NCI-H1048 (cell line): ENCODE measurements at regions not wholly inside any gene's neighbourhood (a gene's known extent, or its start where the extent isn't known, plus 50 kb on each side); places are given as distances from the start of the nearest gene placed in this dataset.

Experiments used
- DNase-seq: peaks from one replicate; lab custom pipeline; 2025; lab: John Stamatoyannopoulos, UW

- DNase-seq: no peak
These were observed 106.2 kb downstream of the SMIM20 start for GRCh38 chr4:26020083-26020668.

GRCh38 chr4:26020881-26021280 is 106.9 kb downstream of the SMIM20 start:
- no peak for DNase-seq

GRCh38 chr4:26021417-26022345 is 107.7 kb downstream of the SMIM20 start:
- DNase-seq: no peak

- no peak for DNase-seq
These were observed 108.6 kb downstream of the SMIM20 start for GRCh38 chr4:26022346-26023202.

- DNase-seq: no peak
These were observed 109.4 kb downstream of the SMIM20 start for GRCh38 chr4:26023203-26023972.

GRCh38 chr4:26024079-26024478 is 110.1 kb downstream of the SMIM20 start:
- DNase-seq: no peak

- DNase-seq: no peak
These were observed 114.2 kb downstream of the SMIM20 start for GRCh38 chr4:26028133-26028792.

GRCh38 chr4:26028793-26029567 is 115.0 kb downstream of the SMIM20 start:
- DNase-seq: no peak

- DNase-seq: no peak
These were observed 115.6 kb downstream of the SMIM20 start for GRCh38 chr4:26029568-26030131.

- DNase-seq: no peak
These were observed 116.2 kb downstream of the SMIM20 start for GRCh38 chr4:26030260-26030667.

- no peak for DNase-seq
These were observed 116.8 kb downstream of the SMIM20 start for GRCh38 chr4:26030780-26031179.

- no peak for DNase-seq
These were observed 117.7 kb downstream of the SMIM20 start for GRCh38 chr4:26031704-26032103.

- no peak for DNase-seq
These were observed 118.1 kb downstream of the SMIM20 start for GRCh38 chr4:26032142-26032541.

- no peak for DNase-seq
These were observed 118.8 kb downstream of the SMIM20 start for GRCh38 chr4:26032630-26033317.

GRCh38 chr4:26033389-26033788 is 119.4 kb downstream of the SMIM20 start:
- DNase-seq: no peak

GRCh38 chr4:26034849-26035248 is 120.8 kb downstream of the SMIM20 start:
- no peak for DNase-seq

GRCh38 chr4:26035921-26036320 is 121.9 kb downstream of the SMIM20 start:
- DNase-seq: no peak

GRCh38 chr4:26039639-26040359 is 125.8 kb downstream of the SMIM20 start:
- DNase-seq: no peak

- DNase-seq: no peak
These were observed 130.5 kb downstream of the SMIM20 start for GRCh38 chr4:26044524-26044923.
